HEK293 (cell line): ENCODE measurements at regions not wholly inside any gene's neighbourhood (a gene's known extent, or its start where the extent isn't known, plus 50 kb on each side); places are given as distances from the start of the nearest gene placed in this dataset.

ENCODE experiments used
- CTCF ChIA-PET: fragments of 350-600 bp; formaldehyde crosslinking; extraction: SDS; loops from one replicate; lab custom pipeline; 2021; ENCODE audit warnings: antibody characterized with exemption; lab: Yijun Ruan, JAX
- POLR2A ChIA-PET: fragments of 300-600 bp; formaldehyde crosslinking; extraction: SDS; loops from one replicate; lab custom pipeline; 2020; ENCODE audit warnings: antibody characterized with exemption, inconsistent platforms; lab: Yijun Ruan, JAX
- H3K27ac ChIP-seq: fragments of 200-500 bp; sonication (Bioruptor generic); 2 replicates; pipeline ENCODE4 v1.5.1; 2014; ENCODE audit warnings: low read depth, low read length, control low read depth, inconsistent platforms; ENCODE audit errors: extremely low read depth
- H3K36me3 ChIP-seq, 2 experiments: fragments of 200-500 bp in 1 of 2; sonication (Bioruptor generic) in 1 of 2; 1 replicate in 1 of 2; 2 replicates in 1 of 2; pipeline ENCODE4 v1.5.1; 2014 to 2017; ENCODE audit warnings: inconsistent platforms in 2 of 2, low read length in 2 of 2; ENCODE audit not compliant: control insufficient read depth in 2 of 2, insufficient read depth in 1 of 2
- H3K4me1 ChIP-seq: fragments of 200-500 bp; sonication (Bioruptor generic); 2 replicates; pipeline ENCODE4 v1.5.1; 2014; ENCODE audit warnings: mild to moderate bottlenecking, low read length, inconsistent platforms; ENCODE audit not compliant: control insufficient read depth, insufficient read depth
- H3K4me3 ChIP-seq: 2 replicates; pipeline ENCODE4 v1.5.1; 2011; ENCODE audit warnings: low read depth, mild to moderate bottlenecking, control low read depth, low read length, moderate library complexity
- H3K9me3 ChIP-seq: fragments of 200-500 bp; sonication (Bioruptor generic); 2 replicates; pipeline ENCODE4 v1.5.1; 2014; ENCODE audit warnings: low read depth, low read length, inconsistent platforms; ENCODE audit not compliant: control insufficient read depth, insufficient read depth
- GLI4 ChIP-seq: fragments of 450-650 bp; formaldehyde crosslinking; IDR thresholded peaks from 2 replicates; pipeline ENCODE4 v1.5.1; 2016; ENCODE audit warnings: missing biosample characterization, missing genetic modification characterization
- HIC1 ChIP-seq: fragments of 450-650 bp; formaldehyde crosslinking; IDR thresholded peaks from 2 replicates; pipeline ENCODE4 v1.5.1; 2016; ENCODE audit warnings: missing biosample characterization, missing genetic modification characterization
- KLF17 ChIP-seq: fragments of 450-650 bp; formaldehyde crosslinking; IDR thresholded peaks from 2 replicates; pipeline ENCODE4 v1.5.1; 2016; ENCODE audit warnings: missing biosample characterization, missing genetic modification characterization
- ZFP69B ChIP-seq: fragments of 450-650 bp; formaldehyde crosslinking; IDR thresholded peaks from 2 replicates; pipeline ENCODE4 v1.5.1; 2016; ENCODE audit warnings: missing biosample characterization, missing genetic modification characterization
- ZNF138 ChIP-seq: fragments of 450-650 bp; formaldehyde crosslinking; IDR thresholded peaks from 2 replicates; pipeline ENCODE4 v1.5.1; 2016; ENCODE audit warnings: missing biosample characterization, missing genetic modification characterization, borderline replicate concordance
- ZNF202 ChIP-seq: fragments of 450-650 bp; formaldehyde crosslinking; IDR thresholded peaks from 2 replicates; pipeline ENCODE4 v1.5.1; 2016; ENCODE audit warnings: missing biosample characterization, missing genetic modification characterization, borderline replicate concordance
- ZNF221 ChIP-seq: fragments of 450-650 bp; formaldehyde crosslinking; IDR thresholded peaks from 2 replicates; pipeline ENCODE4 v1.5.1; 2017; ENCODE audit warnings: missing biosample characterization, missing genetic modification characterization, borderline replicate concordance
- ZNF274 ChIP-seq, 2 experiments: fragments of 200-500 bp in 1 of 2; fragments of 450-650 bp in 1 of 2; sonication (Bioruptor generic) in 1 of 2; formaldehyde crosslinking in 1 of 2; IDR thresholded peaks; 2 replicates each; pipeline versions ENCODE4 v1.5.1 to v1.6.1; 2014 to 2016; ENCODE audit warnings: borderline replicate concordance in 1 of 2, inconsistent platforms in 1 of 2, low read length in 1 of 2, missing biosample characterization in 1 of 2, missing genetic modification characterization in 1 of 2
- ZNF37A ChIP-seq: fragments of 450-650 bp; IDR thresholded peaks from 2 replicates; pipeline ENCODE4 v1.5.1; 2018; ENCODE audit warnings: missing biosample characterization, missing genetic modification characterization
- ZNF473 ChIP-seq: fragments of 450-650 bp; formaldehyde crosslinking; IDR thresholded peaks from 2 replicates; pipeline ENCODE4 v1.5.1; 2017; ENCODE audit warnings: missing biosample characterization, missing genetic modification characterization
- ZNF530 ChIP-seq: fragments of 450-650 bp; formaldehyde crosslinking; IDR thresholded peaks from 2 replicates; pipeline ENCODE4 v1.5.1; 2016; ENCODE audit warnings: low read depth, missing biosample characterization, missing genetic modification characterization
- ZNF560 ChIP-seq: fragments of 450-650 bp; formaldehyde crosslinking; IDR thresholded peaks from 2 replicates; pipeline ENCODE4 v1.5.1; 2017; ENCODE audit warnings: missing biosample characterization, missing genetic modification characterization, borderline replicate concordance
- ZNF621 ChIP-seq: fragments of 450-650 bp; formaldehyde crosslinking; IDR thresholded peaks from 2 replicates; pipeline ENCODE4 v1.5.1; 2017; ENCODE audit warnings: missing biosample characterization, missing genetic modification characterization
- ZNF664 ChIP-seq: fragments of 450-650 bp; formaldehyde crosslinking; IDR thresholded peaks from 2 replicates; pipeline ENCODE4 v1.5.1; 2016; ENCODE audit warnings: missing biosample characterization, missing genetic modification characterization
- ZSCAN18 ChIP-seq: fragments of 450-650 bp; formaldehyde crosslinking; IDR thresholded peaks from 2 replicates; pipeline ENCODE4 v1.5.1; 2016; ENCODE audit warnings: missing biosample characterization, missing genetic modification characterization
- TF ChIP-seq, protein P1 (sequence below): fragments of 450-650 bp; formaldehyde crosslinking; IDR thresholded peaks from 2 replicates; pipeline ENCODE4 v1.5.1; 2016; ENCODE audit warnings: missing biosample characterization, missing genetic modification characterization
- TF ChIP-seq, protein P2 (sequence below): fragments of 450-650 bp; formaldehyde crosslinking; IDR thresholded peaks from 2 replicates; pipeline ENCODE4 v1.5.1; 2017; ENCODE audit warnings: missing biosample characterization, missing genetic modification characterization
- TF ChIP-seq, protein P3 (sequence below): fragments of 450-650 bp; formaldehyde crosslinking; IDR thresholded peaks from 2 replicates; pipeline ENCODE4 v1.5.1; 2016; ENCODE audit warnings: missing biosample characterization, missing genetic modification characterization

- TF ChIP-seq, protein P1, sequence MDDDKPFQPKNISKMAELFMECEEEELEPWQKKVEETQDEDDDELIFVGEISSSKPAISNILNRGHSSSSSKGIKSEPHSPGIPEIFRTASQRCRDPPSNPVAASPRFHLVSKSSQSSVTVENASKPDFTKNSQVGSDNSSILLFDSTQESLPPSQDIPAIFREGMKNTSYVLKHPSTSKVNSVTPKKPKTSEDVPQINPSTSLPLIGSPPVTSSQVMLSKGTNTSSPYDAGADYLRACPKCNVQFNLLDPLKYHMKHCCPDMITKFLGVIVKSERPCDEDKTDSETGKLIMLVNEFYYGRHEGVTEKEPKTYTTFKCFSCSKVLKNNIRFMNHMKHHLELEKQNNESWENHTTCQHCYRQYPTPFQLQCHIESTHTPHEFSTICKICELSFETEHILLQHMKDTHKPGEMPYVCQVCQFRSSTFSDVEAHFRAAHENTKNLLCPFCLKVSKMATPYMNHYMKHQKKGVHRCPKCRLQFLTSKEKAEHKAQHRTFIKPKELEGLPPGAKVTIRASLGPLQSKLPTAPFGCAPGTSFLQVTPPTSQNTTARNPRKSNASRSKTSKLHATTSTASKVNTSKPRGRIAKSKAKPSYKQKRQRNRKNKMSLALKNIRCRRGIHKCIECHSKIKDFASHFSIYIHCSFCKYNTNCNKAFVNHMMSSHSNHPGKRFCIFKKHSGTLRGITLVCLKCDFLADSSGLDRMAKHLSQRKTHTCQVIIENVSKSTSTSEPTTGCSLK (tag by site-specific recombination): no peak
- TF ChIP-seq KLF17 (tag by site-specific recombination) (no peak), ZNF138 (tag by site-specific recombination) (no peak), ZNF37A (tag by site-specific recombination) (no peak), ZSCAN18 (no peak), ZNF560 (tag by site-specific recombination) (no peak), GLI4 (tag by site-specific recombination) (no peak), ZNF664 (tag by site-specific recombination) (no peak)
These were observed 489.7 kb downstream of the SLCO4C1 start (continued) for GRCh38 chr5:101806410-101806809.

GRCh38 chr5:101796427-101796826 lies 499.7 kb downstream of the SLCO4C1 start:
- CTCF ChIA-PET: interaction anchor here (1.2 kb wide), 1 partner anchor 28 kb away, joined by 3 read pairs; no protein-coding TSS in a partner anchor
- Histone ChIP-seq H3K36me3 (no peaks in the 10 kb centered on the region), H3K9me3 (no peaks in the 10 kb centered on the region), H3K4me1 (no peaks in the 10 kb centered on the region), H3K27ac (no peak overlapping the region), H3K4me3 (no peak overlapping the region)
- POLR2A ChIA-PET: no interaction called here
- TF ChIP-seq ZNF221 (tag by site-specific recombination) (no peak), ZNF621 (tag by site-specific recombination) (no peak), HIC1 (tag by site-specific recombination) (no peak), ZNF530 (tag by site-specific recombination) (no peak), ZNF473 (tag by site-specific recombination) (no peak), ZNF202 (tag by site-specific recombination) (no peak), ZNF664 (tag by site-specific recombination) (no peak), ZFP69B (tag by site-specific recombination) (no peak), ZNF274 (IDR thresholded peaks at IDR 0.05; ENCODE audit: low read length) (no peak), ZNF274 (tag by site-specific recombination; IDR thresholded peaks at IDR 0.05; ENCODE audit: borderline replicate concordance) (no peak)
- TF ChIP-seq, protein P2, sequence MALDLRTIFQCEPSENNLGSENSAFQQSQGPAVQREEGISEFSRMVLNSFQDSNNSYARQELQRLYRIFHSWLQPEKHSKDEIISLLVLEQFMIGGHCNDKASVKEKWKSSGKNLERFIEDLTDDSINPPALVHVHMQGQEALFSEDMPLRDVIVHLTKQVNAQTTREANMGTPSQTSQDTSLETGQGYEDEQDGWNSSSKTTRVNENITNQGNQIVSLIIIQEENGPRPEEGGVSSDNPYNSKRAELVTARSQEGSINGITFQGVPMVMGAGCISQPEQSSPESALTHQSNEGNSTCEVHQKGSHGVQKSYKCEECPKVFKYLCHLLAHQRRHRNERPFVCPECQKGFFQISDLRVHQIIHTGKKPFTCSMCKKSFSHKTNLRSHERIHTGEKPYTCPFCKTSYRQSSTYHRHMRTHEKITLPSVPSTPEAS (tag by site-specific recombination): no peak
- TF ChIP-seq, protein P3, sequence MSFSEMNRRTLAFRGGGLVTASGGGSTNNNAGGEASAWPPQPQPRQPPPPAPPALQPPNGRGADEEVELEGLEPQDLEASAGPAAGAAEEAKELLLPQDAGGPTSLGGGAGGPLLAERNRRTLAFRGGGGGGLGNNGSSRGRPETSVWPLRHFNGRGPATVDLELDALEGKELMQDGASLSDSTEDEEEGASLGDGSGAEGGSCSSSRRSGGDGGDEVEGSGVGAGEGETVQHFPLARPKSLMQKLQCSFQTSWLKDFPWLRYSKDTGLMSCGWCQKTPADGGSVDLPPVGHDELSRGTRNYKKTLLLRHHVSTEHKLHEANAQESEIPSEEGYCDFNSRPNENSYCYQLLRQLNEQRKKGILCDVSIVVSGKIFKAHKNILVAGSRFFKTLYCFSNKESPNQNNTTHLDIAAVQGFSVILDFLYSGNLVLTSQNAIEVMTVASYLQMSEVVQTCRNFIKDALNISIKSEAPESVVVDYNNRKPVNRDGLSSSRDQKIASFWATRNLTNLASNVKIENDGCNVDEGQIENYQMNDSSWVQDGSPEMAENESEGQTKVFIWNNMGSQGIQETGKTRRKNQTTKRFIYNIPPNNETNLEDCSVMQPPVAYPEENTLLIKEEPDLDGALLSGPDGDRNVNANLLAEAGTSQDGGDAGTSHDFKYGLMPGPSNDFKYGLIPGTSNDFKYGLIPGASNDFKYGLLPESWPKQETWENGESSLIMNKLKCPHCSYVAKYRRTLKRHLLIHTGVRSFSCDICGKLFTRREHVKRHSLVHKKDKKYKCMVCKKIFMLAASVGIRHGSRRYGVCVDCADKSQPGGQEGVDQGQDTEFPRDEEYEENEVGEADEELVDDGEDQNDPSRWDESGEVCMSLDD (tag by site-specific recombination): no peak
